Gastroesophageal sphincter (tissue), 4 donors: ENCODE measurements at regions not wholly inside any gene's neighbourhood (a gene's known extent, or its start where the extent isn't known, plus 50 kb on each side); places are given as distances from the start of the nearest gene placed in this dataset.

ENCODE experiments used
- ATAC-seq: fragments of 150-250 bp; one replicate; pipeline ENCODE4 v1.9.1; 2016; ENCODE audit warnings: mild to moderate bottlenecking, moderate library complexity
- H3K27ac ChIP-seq, 4 donors: fragments of 200-600 bp; sonication (generic) in 3 of 4; 1 replicate in 3 of 4; 2 replicates in 1 of 4; pipeline ENCODE4 v1.5.1; 2016 to 2019
- H3K27me3 ChIP-seq: fragments of 200-600 bp; sonication (generic); one replicate; pipeline ENCODE4 v1.5.1; 2019
- H3K36me3 ChIP-seq, 2 donors: fragments of 200-600 bp; sonication (generic); one replicate each; pipeline ENCODE4 v1.5.1; 2019; ENCODE audit warnings: control low read depth in 1 of 2
- H3K4me1 ChIP-seq, 3 donors: fragments of 200-600 bp; sonication (generic); 1 replicate in 2 of 3; 2 replicates in 1 of 3; pipeline ENCODE4 v1.5.1; 2016 to 2019; ENCODE audit warnings: control low read depth in 2 of 3
- H3K4me3 ChIP-seq, 2 donors: fragments of 200-600 bp; sonication (generic); one replicate each; pipeline ENCODE4 v1.5.1; 2019; ENCODE audit warnings: mild to moderate bottlenecking in 1 of 2, moderate library complexity in 1 of 2
- H3K9me3 ChIP-seq, 3 donors: fragments of 200-600 bp; sonication (generic); one replicate each; pipeline ENCODE4 v1.5.1; 2017 to 2019; ENCODE audit warnings: control low read depth in 2 of 3
- CTCF ChIP-seq, 4 experiments: fragments of 200-600 bp in 2 of 4; fragments of 450-650 bp in 2 of 4; sonication (generic) in 1 of 4; IDR thresholded peaks; one replicate each; pipeline ENCODE4 v1.5.1; 2017 to 2019; ENCODE audit warnings: antibody characterized with exemption in 4 of 4, mild to moderate bottlenecking in 2 of 4, moderate library complexity in 2 of 4
- EP300 ChIP-seq: sonication (generic); formaldehyde crosslinking; IDR thresholded peaks from one replicate; pipeline ENCODE4 v1.6.1; 2017; ENCODE audit warnings: antibody characterized with exemption, mild to moderate bottlenecking
- POLR2A ChIP-seq, 2 donors: fragments of 450-650 bp; IDR thresholded peaks; one replicate each; pipeline ENCODE4 v1.6.1; 2017; ENCODE audit warnings: antibody characterized with exemption in 2 of 2, mild to moderate bottlenecking in 2 of 2, moderate library complexity in 1 of 2
- POLR2AphosphoS5 ChIP-seq: sonication (generic); formaldehyde crosslinking; IDR thresholded peaks from one replicate; pipeline ENCODE4 v1.6.1; 2017; ENCODE audit warnings: antibody characterized with exemption
- WGBS, 2 donors: methylation state at CpG; one replicate each; pipeline ENCODE4 v1.1.5; 2018; ENCODE audit warnings: low coverage in 1 of 2; 5-methylcytosine and 5-hydroxymethylcytosine counted together

GRCh38 chr20:21632031-21632734, 73.3 kb upstream of the PAX1 start:
- no peak for ATAC-seq
- peaks cover 23% of the 10 kb centered on the region for H3K27me3 ChIP-seq
- no peak overlapping the region for H3K4me3 ChIP-seq
- no peaks in the 10 kb centered on the region for H3K4me1 ChIP-seq
- no peak overlapping the region for H3K27ac ChIP-seq
- no peaks in the 10 kb centered on the region for H3K9me3 ChIP-seq
- 83 to 92% methylated on average over 2 to 3 of the region's 7 CpGs for WGBS, 2 donors
- TF ChIP-seq POLR2A (IDR thresholded peaks at IDR 0.05), result no peak
- TF ChIP-seq POLR2AphosphoS5, result no peak
- TF ChIP-seq EP300, result no peak
- no peak for TF ChIP-seq CTCF (IDR thresholded peaks at IDR 0.05)
- no peaks in the 10 kb centered on the region for H3K36me3 ChIP-seq

- TF ChIP-seq POLR2A (IDR thresholded peaks at IDR 0.05) (no peak), CTCF (IDR thresholded peaks at IDR 0.05) (no peak), EP300 (no peak), POLR2AphosphoS5 (no peak)
- 40 to 69% methylated on average over 2 to 3 of the region's 4 CpGs for WGBS, 2 donors
Measured at GRCh38 chr20:21628800-21629199, 76.7 kb upstream of the PAX1 start.

GRCh38 chr20:21623781-21624094, 81.7 kb upstream of the PAX1 start:
- Histone ChIP-seq H3K27ac (no peak overlapping the region), H3K4me1 (no peaks in the 10 kb centered on the region), H3K27me3 (peaks cover 42% of the 10 kb centered on the region), H3K9me3 (no peaks in the 10 kb centered on the region), H3K4me3 (no peak overlapping the region), H3K36me3 (no peaks in the 10 kb centered on the region)
- no peak for ATAC-seq
- TF ChIP-seq POLR2A (IDR thresholded peaks at IDR 0.05) (no peak), EP300 (no peak), POLR2AphosphoS5 (no peak), CTCF (IDR thresholded peaks at IDR 0.05) (no peak)
- 40 to 100% methylated on average over 1 of the region's 1 CpG for WGBS, 2 donors

More at GRCh38 chr20:21628800-21629199, 76.7 kb upstream of the PAX1 start:
- H3K9me3 ChIP-seq, result no peaks in the 10 kb centered on the region
- no peak overlapping the region for H3K4me3 ChIP-seq
- H3K4me1 ChIP-seq, result no peaks in the 10 kb centered on the region
- H3K36me3 ChIP-seq, result no peaks in the 10 kb centered on the region
- no peak overlapping the region for H3K27ac ChIP-seq
- ATAC-seq, result no peak
- peaks cover 45% of the 10 kb centered on the region for H3K27me3 ChIP-seq

GRCh38 chr20:21623074-21623780, 82.2 kb upstream of the PAX1 start:
- Histone ChIP-seq H3K9me3 (no peaks in the 10 kb centered on the region), H3K27ac (no peak overlapping the region), H3K36me3 (no peaks in the 10 kb centered on the region), H3K4me3 (no peak overlapping the region), H3K27me3 (peaks cover 37% of the 10 kb centered on the region), H3K4me1 (no peaks in the 10 kb centered on the region)
- 40 to 49% methylated on average over 2 of the region's 2 CpGs for WGBS, 2 donors
- no peak for ATAC-seq
- TF ChIP-seq CTCF (IDR thresholded peaks at IDR 0.05) (no peak), POLR2A (IDR thresholded peaks at IDR 0.05) (no peak), EP300 (no peak), POLR2AphosphoS5 (no peak)
